T-helper 1 cell treated with Interleukin-12 subunit alpha and Interleukin-12 subunit beta and Interleukin-4 antibody, amounts not matched to agents 30 ng/mL and 1 ng/mL, for 36 hours (primary cell): ENCODE measurements at regions not wholly inside any gene's neighbourhood (a gene's known extent, or its start where the extent isn't known, plus 50 kb on each side); places are given as distances from the start of the nearest gene placed in this dataset.

Experiments used
- intact Hi-C: fragments of 100-400 bp; cut with micrococcal nuclease; formaldehyde crosslinking; loops from one replicate; pipeline ENCODE4 v1.15.1; 2024

GRCh38 chr10:117860135-117860534 lies 186.6 kb downstream of the RAB11FIP2 start:
- intact Hi-C loops, result no loop called here

GRCh38 chr10:117860823-117861222 lies 185.9 kb downstream of the RAB11FIP2 start:
- intact Hi-C loops, result loop anchor here (1.0 kb wide), 1 partner anchor 380 kb away; no protein-coding TSS in a partner anchor

GRCh38 chr10:117861329-117861728 lies 185.4 kb downstream of the RAB11FIP2 start:
- intact Hi-C loops, result loop anchor here (1.0 kb wide), 1 partner anchor 380 kb away; no protein-coding TSS in a partner anchor

- intact Hi-C loops, result no loop called here
Measured at GRCh38 chr10:117863771-117864170, 183.0 kb downstream of the RAB11FIP2 start.

GRCh38 chr10:117865945-117866344 lies 180.8 kb downstream of the RAB11FIP2 start:
- intact Hi-C loops, result no loop called here

- intact Hi-C loops, result no loop called here
Measured at GRCh38 chr10:117868151-117868550, 178.6 kb downstream of the RAB11FIP2 start.

- intact Hi-C loops, result no loop called here
Measured at GRCh38 chr10:117875793-117876192, 170.9 kb downstream of the RAB11FIP2 start.

GRCh38 chr10:117876210-117876609 lies 170.5 kb downstream of the RAB11FIP2 start:
- intact Hi-C loops, result no loop called here

GRCh38 chr10:117878626-117879025 lies 168.1 kb downstream of the RAB11FIP2 start:
- intact Hi-C loops, result no loop called here

- intact Hi-C loops, result no loop called here
Measured at GRCh38 chr10:117884093-117884492, 162.6 kb downstream of the RAB11FIP2 start.

- intact Hi-C loops, result no loop called here
Measured at GRCh38 chr10:117884592-117884991, 162.1 kb downstream of the RAB11FIP2 start.

GRCh38 chr10:117885206-117885829 lies 161.4 kb downstream of the RAB11FIP2 start:
- intact Hi-C loops, result no loop called here

GRCh38 chr10:117886766-117887165 lies 160.0 kb downstream of the RAB11FIP2 start:
- intact Hi-C loops, result no loop called here

- intact Hi-C loops, result no loop called here
Measured at GRCh38 chr10:117889664-117890063, 157.1 kb downstream of the RAB11FIP2 start.

- intact Hi-C loops, result no loop called here
Measured at GRCh38 chr10:117892681-117893220, 154.0 kb downstream of the RAB11FIP2 start.

GRCh38 chr10:117894339-117894738 lies 152.4 kb downstream of the RAB11FIP2 start:
- intact Hi-C loops, result no loop called here

GRCh38 chr10:117896517-117896916 lies 150.2 kb downstream of the RAB11FIP2 start:
- intact Hi-C loops, result no loop called here

GRCh38 chr10:117899181-117899683 lies 147.5 kb downstream of the RAB11FIP2 start:
- intact Hi-C loops, result no loop called here

- intact Hi-C loops, result no loop called here
Measured at GRCh38 chr10:117900280-117900679, 146.5 kb downstream of the RAB11FIP2 start.

GRCh38 chr10:117903854-117904253 lies 142.9 kb downstream of the RAB11FIP2 start:
- intact Hi-C loops, result no loop called here

- intact Hi-C loops, result no loop called here
Measured at GRCh38 chr10:117905404-117905803, 141.3 kb downstream of the RAB11FIP2 start.

- intact Hi-C loops, result no loop called here
Measured at GRCh38 chr10:117911684-117912083, 135.1 kb downstream of the RAB11FIP2 start.

- intact Hi-C loops, result no loop called here
Measured at GRCh38 chr10:117914334-117914733, 132.4 kb downstream of the RAB11FIP2 start.
